ENCODE measurements at regions not wholly inside any gene's neighbourhood (a gene's known extent, or its start where the extent isn't known, plus 50 kb on each side); places are given as distances from the start of the nearest gene placed in this dataset.

DNA sequence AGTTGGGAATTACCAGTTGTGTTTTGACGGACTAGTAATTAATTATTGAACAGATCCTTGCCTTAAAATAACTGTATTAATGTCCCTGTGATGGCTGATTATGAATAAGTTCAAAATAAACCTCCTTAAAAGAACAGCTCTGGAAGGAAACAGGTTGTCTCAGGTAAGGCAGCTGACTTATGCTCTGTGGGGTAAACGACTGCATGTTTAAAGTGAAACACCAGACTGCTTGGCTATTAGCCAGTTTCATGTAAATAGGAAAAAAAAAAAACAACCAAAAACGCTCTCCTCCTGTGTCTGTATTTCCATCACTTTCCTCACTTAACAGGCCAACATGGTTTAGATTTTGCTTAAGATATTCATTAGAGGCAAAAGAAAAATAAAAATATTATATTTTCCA, 243.6 kb downstream of the TMEM182 start:
- TF ChIP-seq SMC3 (conservative IDR thresholded peaks at IDR 0.05; ENCODE audit: poor library complexity), result no peak
- no peak for TF ChIP-seq MXI1 (conservative IDR thresholded peaks at IDR 0.05; ENCODE audit: poor library complexity, severe bottlenecking)
- TF ChIP-seq REST (IDR thresholded peaks at IDR 0.05; ENCODE audit: borderline replicate concordance), result no peak
- no peak for TF ChIP-seq EP300 (conservative IDR thresholded peaks at IDR 0.05; ENCODE audit: poor library complexity, severe bottlenecking)
- TF ChIP-seq, protein P1, sequence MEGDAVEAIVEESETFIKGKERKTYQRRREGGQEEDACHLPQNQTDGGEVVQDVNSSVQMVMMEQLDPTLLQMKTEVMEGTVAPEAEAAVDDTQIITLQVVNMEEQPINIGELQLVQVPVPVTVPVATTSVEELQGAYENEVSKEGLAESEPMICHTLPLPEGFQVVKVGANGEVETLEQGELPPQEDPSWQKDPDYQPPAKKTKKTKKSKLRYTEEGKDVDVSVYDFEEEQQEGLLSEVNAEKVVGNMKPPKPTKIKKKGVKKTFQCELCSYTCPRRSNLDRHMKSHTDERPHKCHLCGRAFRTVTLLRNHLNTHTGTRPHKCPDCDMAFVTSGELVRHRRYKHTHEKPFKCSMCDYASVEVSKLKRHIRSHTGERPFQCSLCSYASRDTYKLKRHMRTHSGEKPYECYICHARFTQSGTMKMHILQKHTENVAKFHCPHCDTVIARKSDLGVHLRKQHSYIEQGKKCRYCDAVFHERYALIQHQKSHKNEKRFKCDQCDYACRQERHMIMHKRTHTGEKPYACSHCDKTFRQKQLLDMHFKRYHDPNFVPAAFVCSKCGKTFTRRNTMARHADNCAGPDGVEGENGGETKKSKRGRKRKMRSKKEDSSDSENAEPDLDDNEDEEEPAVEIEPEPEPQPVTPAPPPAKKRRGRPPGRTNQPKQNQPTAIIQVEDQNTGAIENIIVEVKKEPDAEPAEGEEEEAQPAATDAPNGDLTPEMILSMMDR (IDR thresholded peaks at IDR 0.05; ENCODE audit: poor library complexity, severe bottlenecking), result no peak
- no peak for TF ChIP-seq TAF1 (IDR thresholded peaks at IDR 0.05; ENCODE audit: low read depth)
- TF ChIP-seq EZH2 (IDR thresholded peaks at IDR 0.05; ENCODE audit: borderline replicate concordance, insufficient read depth, low read length, poor library complexity, severe bottlenecking), result no peak
- Histone ChIP-seq H2AFZ (ENCODE audit: low read depth, low read length) (no peak overlapping the region), H3K27ac (ENCODE audit: low read length) (no peak overlapping the region), H3K4me2 (ENCODE audit: low read length) (no peak overlapping the region), H4K20me1 (ENCODE audit: insufficient read depth) (no peaks in the 10 kb centered on the region), H3F3A (ENCODE audit: insufficient read depth, low read length, poor library complexity, severe bottlenecking) (no peaks in the 10 kb centered on the region), H3K9me3 (ENCODE audit: low read length) (peaks cover 6% of the 10 kb centered on the region), H3K79me2 (replicated peaks; ENCODE audit: insufficient read depth, low read length) (no peaks in the 10 kb centered on the region), H3K4me3 (ENCODE audit: low read length) (no peak overlapping the region), H3K27me3 (ENCODE audit: insufficient read depth, low read depth, low read length) (no peaks in the 10 kb centered on the region), H3K9ac (ENCODE audit: low read length) (no peak overlapping the region), H3K9me2 (ENCODE audit: insufficient read depth, low read length) (no peaks in the 10 kb centered on the region), H3K36me3 (ENCODE audit: insufficient read depth, low read length) (no peaks in the 10 kb centered on the region)

- H3K4me2 ChIP-seq (ENCODE audit: low read length), result no peak overlapping the region
- H3K9me3 ChIP-seq (ENCODE audit: low read length), result no peaks in the 10 kb centered on the region
- H3K27ac ChIP-seq (ENCODE audit: low read length), result no peak overlapping the region
- H3K36me3 ChIP-seq (ENCODE audit: insufficient read depth, low read length), result no peaks in the 10 kb centered on the region
- H3K27me3 ChIP-seq (ENCODE audit: insufficient read depth, low read depth, low read length), result no peaks in the 10 kb centered on the region
- no peaks in the 10 kb centered on the region for H3K9me2 ChIP-seq (ENCODE audit: insufficient read depth, low read length)
- H3F3A ChIP-seq (ENCODE audit: insufficient read depth, low read length, poor library complexity, severe bottlenecking), result no peaks in the 10 kb centered on the region
- no peaks in the 10 kb centered on the region for H4K20me1 ChIP-seq (ENCODE audit: insufficient read depth)
- no peak overlapping the region for H2AFZ ChIP-seq (ENCODE audit: low read depth, low read length)
- no peaks in the 10 kb centered on the region for H3K79me2 ChIP-seq (replicated peaks; ENCODE audit: insufficient read depth, low read length)
- no peak for TF ChIP-seq SMC3 (conservative IDR thresholded peaks at IDR 0.05; ENCODE audit: poor library complexity)
- no peak for TF ChIP-seq POLR2AphosphoS5 (IDR thresholded peaks at IDR 0.05)
- TF ChIP-seq MXI1 (conservative IDR thresholded peaks at IDR 0.05; ENCODE audit: poor library complexity, severe bottlenecking), result no peak
- no peak for TF ChIP-seq REST (IDR thresholded peaks at IDR 0.05; ENCODE audit: borderline replicate concordance)
- no peak for TF ChIP-seq EZH2 (IDR thresholded peaks at IDR 0.05; ENCODE audit: borderline replicate concordance, insufficient read depth, low read length, poor library complexity, severe bottlenecking)
- no peak for TF ChIP-seq RAD21 (conservative IDR thresholded peaks at IDR 0.05)
- TF ChIP-seq EP300 (conservative IDR thresholded peaks at IDR 0.05; ENCODE audit: poor library complexity, severe bottlenecking), result no peak
- TF ChIP-seq, protein P1 (IDR thresholded peaks at IDR 0.05; ENCODE audit: poor library complexity, severe bottlenecking), result no peak
- no peak overlapping the region for H3K4me3 ChIP-seq (ENCODE audit: low read length)
- H3K9ac ChIP-seq (ENCODE audit: low read length), result no peak overlapping the region
These were observed 245.3 kb downstream of the TMEM182 start for GRCh38 chr2:103007086-103007485.

Measured in neural cell (in vitro differentiated cells).